Upper lobe of left lung (tissue), 6 donors: ENCODE measurements at regions not wholly inside any gene's neighbourhood (a gene's known extent, or its start where the extent isn't known, plus 50 kb on each side); places are given as distances from the start of the nearest gene placed in this dataset.

ENCODE experiments used
- ATAC-seq, 2 donors: fragments of 200-7000 bp; cut with Tn5 transposase; one replicate each; pipeline ENCODE4 v1.9.1; 2022; ENCODE audit warnings: mild to moderate bottlenecking in 2 of 2, moderate library complexity in 2 of 2; ENCODE audit not compliant: low FRiP score in 2 of 2
- DNase-seq, 2 donors: peaks; one replicate each; pipeline ENCODE4 v3.0.0-alpha.2; 2019 to 2020
- H3K27ac ChIP-seq, 4 donors: fragments of 200-600 bp; sonication (generic); one replicate each; pipeline ENCODE4 v1.5.1; 2016 to 2019
- H3K27me3 ChIP-seq, 4 donors: fragments of 200-600 bp; sonication (generic); one replicate each; pipeline ENCODE4 v1.5.1; 2017 to 2019
- H3K36me3 ChIP-seq, 4 donors: fragments of 200-600 bp; sonication (generic); one replicate each; pipeline ENCODE4 v1.5.1; 2016 to 2019
- H3K4me1 ChIP-seq, 4 donors: fragments of 200-600 bp; sonication (generic); one replicate each; pipeline ENCODE4 v1.5.1; 2018 to 2019
- H3K4me3 ChIP-seq, 4 donors: fragments of 200-600 bp; sonication (generic); one replicate each; pipeline ENCODE4 v1.5.1; 2017 to 2019; ENCODE audit warnings: mild to moderate bottlenecking in 2 of 4, moderate library complexity in 1 of 4
- H3K9me3 ChIP-seq, 4 donors: fragments of 200-600 bp; sonication (generic); one replicate each; pipeline ENCODE4 v1.5.1; 2018 to 2019
- CTCF ChIP-seq, 6 experiments: fragments of 450-650 bp in 4 of 6; fragments of 200-600 bp in 2 of 6; sonication (generic) in 2 of 6; IDR thresholded peaks; one replicate each; pipeline ENCODE4 v1.5.1; 2016 to 2019; ENCODE audit warnings: antibody characterized with exemption in 6 of 6
- EP300 ChIP-seq, 4 donors: sonication (generic); formaldehyde crosslinking; IDR thresholded peaks; one replicate each; pipeline ENCODE4 v1.5.1; 2017; ENCODE audit warnings: antibody characterized with exemption in 4 of 4, control low read depth in 2 of 4
- POLR2A ChIP-seq, 4 donors: fragments of 450-650 bp; IDR thresholded peaks; one replicate each; pipeline ENCODE4 v1.5.1; 2016 to 2017; ENCODE audit warnings: antibody characterized with exemption in 4 of 4, mild to moderate bottlenecking in 2 of 4
- POLR2AphosphoS5 ChIP-seq, 2 donors: sonication (generic); formaldehyde crosslinking; IDR thresholded peaks; one replicate each; pipeline ENCODE4 v1.5.1; 2017; ENCODE audit warnings: antibody characterized with exemption in 2 of 2
- WGBS, 2 donors: methylation state at CpG; one replicate each; pipeline ENCODE4 v1.1.5; 2017 to 2018; 5-methylcytosine and 5-hydroxymethylcytosine counted together
- donor health status: DM: no; HTN: no; CAD: no; lungs with moderate emphysema.
- donor health status: DM: no; HTN: yes; CAD: no; lungs with severe emphysema.

- Histone ChIP-seq H3K9me3 (no peaks in the 10 kb centered on the region), H3K4me1 (no peaks in the 10 kb centered on the region), H3K27ac (no peak overlapping the region), H3K27me3 (no peaks in the 10 kb centered on the region), H3K4me3 (no peak overlapping the region), H3K36me3 (no peaks in the 10 kb centered on the region)
- DNase-seq (no peak), ATAC-seq (no peak)
- 42 to 45% methylated on average over 2 of the region's 2 CpGs for WGBS, 2 donors
- TF ChIP-seq CTCF (IDR thresholded peaks at IDR 0.05) (no peak), POLR2A (IDR thresholded peaks at IDR 0.05) (no peak), POLR2AphosphoS5 (IDR thresholded peaks at IDR 0.05) (no peak), EP300 (IDR thresholded peaks at IDR 0.05) (no peak)
Measured at GRCh38 chr5:165290535-165290934, 1785.1 kb downstream of the MAT2B start.

GRCh38 chr5:165296401-165297130 is 1791.1 kb downstream of the MAT2B start:
- Histone ChIP-seq H3K27ac (no peak overlapping the region), H3K4me1 (no peaks in the 10 kb centered on the region), H3K4me3 (no peak overlapping the region), H3K9me3 (no peaks in the 10 kb centered on the region), H3K27me3 (no peaks in the 10 kb centered on the region), H3K36me3 (no peaks in the 10 kb centered on the region)
- no peak for ATAC-seq
- TF ChIP-seq POLR2A (IDR thresholded peaks at IDR 0.05) (no peak), EP300 (IDR thresholded peaks at IDR 0.05) (no peak), CTCF (IDR thresholded peaks at IDR 0.05) (no peak), POLR2AphosphoS5 (IDR thresholded peaks at IDR 0.05) (no peak)
- no peak for DNase-seq
- 82 to 93% methylated on average over 6 of the region's 6 CpGs for WGBS, 2 donors

GRCh38 chr5:165304193-165304827 is 1798.9 kb downstream of the MAT2B start:
- H3K27me3 ChIP-seq: no peaks in the 10 kb centered on the region
- H3K9me3 ChIP-seq: no peaks in the 10 kb centered on the region
- H3K4me3 ChIP-seq: no peak overlapping the region
- ATAC-seq: no peak
- no peaks in the 10 kb centered on the region for H3K4me1 ChIP-seq
- no peak overlapping the region for H3K27ac ChIP-seq
- TF ChIP-seq POLR2A (IDR thresholded peaks at IDR 0.05) (no peak), EP300 (IDR thresholded peaks at IDR 0.05) (no peak), CTCF (IDR thresholded peaks at IDR 0.05) (no peak), POLR2AphosphoS5 (IDR thresholded peaks at IDR 0.05) (no peak)
- no peak for DNase-seq
- no peaks in the 10 kb centered on the region for H3K36me3 ChIP-seq
- WGBS, 2 donors: 69 to 70% methylated on average over 6 of the region's 6 CpGs

- Histone ChIP-seq H3K4me3 (no peak overlapping the region), H3K9me3 (no peaks in the 10 kb centered on the region), H3K4me1 (no peaks in the 10 kb centered on the region), H3K27ac (no peak overlapping the region), H3K27me3 (no peaks in the 10 kb centered on the region), H3K36me3 (no peaks in the 10 kb centered on the region)
- DNase-seq (no peak), ATAC-seq (no peak)
- WGBS, 2 donors: 47 to 65% methylated on average over 6 of the region's 6 CpGs
- TF ChIP-seq CTCF (IDR thresholded peaks at IDR 0.05): no peak
- TF ChIP-seq EP300 (IDR thresholded peaks at IDR 0.05): no peak
- no peak for TF ChIP-seq POLR2A (IDR thresholded peaks at IDR 0.05)
- no peak for TF ChIP-seq POLR2AphosphoS5 (IDR thresholded peaks at IDR 0.05)
Measured at GRCh38 chr5:165305596-165305995, 1800.2 kb downstream of the MAT2B start.

- ATAC-seq (no peak), DNase-seq (no peak)
- Histone ChIP-seq H3K27me3 (no peaks in the 10 kb centered on the region), H3K27ac (no peak overlapping the region), H3K36me3 (no peaks in the 10 kb centered on the region), H3K4me3 (no peak overlapping the region), H3K9me3 (no peaks in the 10 kb centered on the region), H3K4me1 (no peaks in the 10 kb centered on the region)
- WGBS, 2 donors: 89% methylated on average over 3 of the region's 3 CpGs
- no peak for TF ChIP-seq POLR2AphosphoS5 (IDR thresholded peaks at IDR 0.05)
- no peak for TF ChIP-seq EP300 (IDR thresholded peaks at IDR 0.05)
- TF ChIP-seq POLR2A (IDR thresholded peaks at IDR 0.05): no peak
- no peak for TF ChIP-seq CTCF (IDR thresholded peaks at IDR 0.05)
Measured at GRCh38 chr5:165309446-165309845, 1804.0 kb downstream of the MAT2B start.
